WTC11 (cell line): ENCODE measurements at regions not wholly inside any gene's neighbourhood (a gene's known extent, or its start where the extent isn't known, plus 50 kb on each side); places are given as distances from the start of the nearest gene placed in this dataset.

Experiments used
- ATAC-seq: fragments of 200-7000 bp; cut with Tn5 transposase; 2 replicates; pipeline ENCODE4 v1.10.0; 2021; ENCODE audit warnings: mild to moderate bottlenecking, moderate library complexity
- CTCF ChIA-PET: fragments of 300-600 bp; sonication (Branson Sonifier 250); formaldehyde crosslinking; loops from one replicate; lab custom pipeline; 2021; ENCODE audit warnings: antibody characterized with exemption; lab: Charles Lee
- POLR2A ChIA-PET: fragments of 350-600 bp; sonication (Branson Sonifier 250); formaldehyde crosslinking; loops from one replicate; lab custom pipeline; 2021; ENCODE audit warnings: antibody characterized with exemption; lab: Charles Lee
- DNase-seq: peaks from one replicate; pipeline ENCODE4 v3.0.0; 2021; ENCODE audit warnings: low spot score
- H3K27ac Mint-ChIP-seq: 2 replicates; pipeline ENCODE4 v1.8.0; 2021; ENCODE audit warnings: mixed read lengths
- H3K27me3 Mint-ChIP-seq: 2 replicates; pipeline ENCODE4 v1.8.0; 2021; ENCODE audit warnings: low read depth, mild to moderate bottlenecking, moderate library complexity, mixed read lengths
- H3K36me3 Mint-ChIP-seq: 2 replicates; pipeline ENCODE4 v1.8.0; 2021; ENCODE audit warnings: mixed read lengths
- H3K4me1 Mint-ChIP-seq: 2 replicates; pipeline ENCODE4 v1.8.0; 2022; ENCODE audit warnings: mixed read lengths
- H3K4me3 Mint-ChIP-seq: 2 replicates; pipeline ENCODE4 v1.8.0; 2021; ENCODE audit warnings: mild to moderate bottlenecking, moderate library complexity, mixed read lengths
- H3K9me3 Mint-ChIP-seq: 2 replicates; pipeline ENCODE4 v1.8.0; 2021; ENCODE audit warnings: mixed read lengths
- CDX4 ChIP-seq: fragments of 250-450 bp; sonication (Bioruptor Pico); IDR thresholded peaks from 2 replicates; pipeline ENCODE4 v1.9.0; 2021; ENCODE audit warnings: moderate library complexity, mild to moderate bottlenecking, inconsistent platforms, borderline replicate concordance
- CREB1 ChIP-seq: sonication (generic); formaldehyde crosslinking; IDR thresholded peaks from 2 replicates; pipeline ENCODE4 v1.8.0; 2023; ENCODE audit warnings: mild to moderate bottlenecking, missing genetic modification reagents
- E2F1 ChIP-seq: sonication (generic); formaldehyde crosslinking; IDR thresholded peaks from 2 replicates; pipeline ENCODE4 v1.8.0; 2022; ENCODE audit warnings: mild to moderate bottlenecking, missing genetic modification reagents
- E2F4 ChIP-seq: sonication (generic); formaldehyde crosslinking; IDR thresholded peaks from 2 replicates; pipeline ENCODE4 v1.8.1; 2022; ENCODE audit warnings: low read depth, mild to moderate bottlenecking, moderate library complexity, missing genetic modification reagents, borderline replicate concordance
- E2F5 ChIP-seq: sonication (generic); formaldehyde crosslinking; IDR thresholded peaks from 2 replicates; pipeline ENCODE4 v1.8.1; 2022; ENCODE audit warnings: mild to moderate bottlenecking, moderate library complexity, missing genetic modification reagents
- ERG ChIP-seq: fragments of 250-450 bp; sonication (Bioruptor Pico); IDR thresholded peaks from 2 replicates; pipeline ENCODE4 v1.8.0; 2021; ENCODE audit warnings: mild to moderate bottlenecking
- FOXJ3 ChIP-seq: sonication (generic); formaldehyde crosslinking; IDR thresholded peaks from 2 replicates; pipeline ENCODE4 v1.9.0; 2021; ENCODE audit warnings: missing genetic modification reagents, mild to moderate bottlenecking, borderline replicate concordance
- KAT7 ChIP-seq: sonication (generic); formaldehyde crosslinking; IDR thresholded peaks from 2 replicates; pipeline ENCODE4 v1.8.1; 2023; ENCODE audit warnings: missing genetic modification reagents, mild to moderate bottlenecking, borderline replicate concordance
- MAX ChIP-seq: sonication (generic); formaldehyde crosslinking; IDR thresholded peaks from 2 replicates; pipeline ENCODE4 v1.8.0; 2022; ENCODE audit warnings: mild to moderate bottlenecking, missing genetic modification reagents
- PRDM15 ChIP-seq: sonication (generic); formaldehyde crosslinking; IDR thresholded peaks from 2 replicates; pipeline ENCODE4 v1.8.0; 2022; ENCODE audit warnings: missing genetic modification reagents
- TEAD4 ChIP-seq: sonication (generic); formaldehyde crosslinking; IDR thresholded peaks from 2 replicates; pipeline ENCODE4 v1.8.0; 2022; ENCODE audit warnings: mild to moderate bottlenecking, missing genetic modification reagents
- ZBTB21 ChIP-seq: sonication (generic); formaldehyde crosslinking; IDR thresholded peaks from 2 replicates; pipeline ENCODE4 v1.8.1; 2023; ENCODE audit warnings: mild to moderate bottlenecking, missing genetic modification reagents, borderline replicate concordance
- ZNF263 ChIP-seq: sonication (generic); formaldehyde crosslinking; IDR thresholded peaks from 2 replicates; pipeline ENCODE4 v1.8.1; 2022; ENCODE audit warnings: low read depth, mild to moderate bottlenecking, moderate library complexity, missing genetic modification reagents
- ZNF532 ChIP-seq: fragments of 250-450 bp; sonication (Bioruptor Pico); IDR thresholded peaks from 2 replicates; pipeline ENCODE4 v1.9.0; 2021; ENCODE audit warnings: mild to moderate bottlenecking, borderline replicate concordance

- peaks cover 24% of the 10 kb centered on the region for H3K4me1 Mint-ChIP-seq
These were observed 163.2 kb upstream of the FAM241A start for GRCh38 chr4:111982089-111982488.

More at GRCh38 chr4:111982089-111982488, 163.2 kb upstream of the FAM241A start:
- DNase-seq (no peak), ATAC-seq (no peak)
- Mint-ChIP-seq H3K27ac (no peak overlapping the region), H3K36me3 (no peaks in the 10 kb centered on the region), H3K4me3 (no peak overlapping the region), H3K27me3 (no peaks in the 10 kb centered on the region), H3K9me3 (peaks cover 2% of the 10 kb centered on the region)
- ChIA-PET POLR2A (no interaction called here), CTCF (no interaction called here)
- TF ChIP-seq FOXJ3 (no peak), E2F1 (CRISPR knock-in tag) (no peak), E2F4 (CRISPR knock-in tag) (no peak), ZBTB21 (CRISPR knock-in tag) (no peak), ZNF532 (CRISPR knock-in tag) (no peak), E2F5 (CRISPR knock-in tag) (no peak), CREB1 (CRISPR knock-in tag) (no peak), PRDM15 (CRISPR knock-in tag) (no peak), CDX4 (CRISPR knock-in tag) (no peak), ZNF263 (CRISPR knock-in tag) (no peak), MAX (CRISPR knock-in tag) (no peak), ERG (CRISPR knock-in tag) (no peak), TEAD4 (CRISPR knock-in tag) (no peak), KAT7 (CRISPR knock-in tag) (no peak)
